HEK293 (cell line): ENCODE measurements at regions not wholly inside any gene's neighbourhood (a gene's known extent, or its start where the extent isn't known, plus 50 kb on each side); places are given as distances from the start of the nearest gene placed in this dataset.

ENCODE experiments used
- CTCF ChIA-PET: fragments of 350-600 bp; formaldehyde crosslinking; extraction: SDS; loops from one replicate; lab custom pipeline; 2021; ENCODE audit warnings: antibody characterized with exemption; lab: Yijun Ruan, JAX
- POLR2A ChIA-PET: fragments of 300-600 bp; formaldehyde crosslinking; extraction: SDS; loops from one replicate; lab custom pipeline; 2020; ENCODE audit warnings: antibody characterized with exemption, inconsistent platforms; lab: Yijun Ruan, JAX
- H3K27ac ChIP-seq: fragments of 200-500 bp; sonication (Bioruptor generic); 2 replicates; pipeline ENCODE4 v1.5.1; 2014; ENCODE audit warnings: low read depth, low read length, control low read depth, inconsistent platforms; ENCODE audit errors: extremely low read depth
- H3K36me3 ChIP-seq, 2 experiments: fragments of 200-500 bp in 1 of 2; sonication (Bioruptor generic) in 1 of 2; 1 replicate in 1 of 2; 2 replicates in 1 of 2; pipeline ENCODE4 v1.5.1; 2014 to 2017; ENCODE audit warnings: inconsistent platforms in 2 of 2, low read length in 2 of 2; ENCODE audit not compliant: control insufficient read depth in 2 of 2, insufficient read depth in 1 of 2
- H3K4me1 ChIP-seq: fragments of 200-500 bp; sonication (Bioruptor generic); 2 replicates; pipeline ENCODE4 v1.5.1; 2014; ENCODE audit warnings: mild to moderate bottlenecking, low read length, inconsistent platforms; ENCODE audit not compliant: control insufficient read depth, insufficient read depth
- H3K4me3 ChIP-seq: 2 replicates; pipeline ENCODE4 v1.5.1; 2011; ENCODE audit warnings: low read depth, mild to moderate bottlenecking, control low read depth, low read length, moderate library complexity
- H3K9me3 ChIP-seq: fragments of 200-500 bp; sonication (Bioruptor generic); 2 replicates; pipeline ENCODE4 v1.5.1; 2014; ENCODE audit warnings: low read depth, low read length, inconsistent platforms; ENCODE audit not compliant: control insufficient read depth, insufficient read depth
- HOXA7 ChIP-seq: sonication (generic); formaldehyde crosslinking; IDR thresholded peaks from 2 replicates; pipeline ENCODE4 v1.8.1; 2022; ENCODE audit warnings: missing genetic modification reagents, borderline replicate concordance
- KLF10 ChIP-seq: fragments of 450-650 bp; IDR thresholded peaks from 2 replicates; pipeline ENCODE4 v1.5.1; 2018; ENCODE audit warnings: missing biosample characterization, mild to moderate bottlenecking, missing genetic modification characterization
- REST ChIP-seq: fragments of 450-650 bp; formaldehyde crosslinking; IDR thresholded peaks from 2 replicates; pipeline ENCODE4 v1.5.1; 2016; ENCODE audit warnings: missing biosample characterization, missing genetic modification characterization
- YY1 ChIP-seq: fragments of 450-650 bp; formaldehyde crosslinking; IDR thresholded peaks from 2 replicates; pipeline ENCODE4 v1.5.1; 2018; ENCODE audit warnings: missing biosample characterization, missing genetic modification characterization
- YY2 ChIP-seq: fragments of 450-650 bp; formaldehyde crosslinking; IDR thresholded peaks from 2 replicates; pipeline ENCODE4 v1.5.1; 2016; ENCODE audit warnings: missing biosample characterization, missing genetic modification characterization
- ZBTB1 ChIP-seq: fragments of 450-650 bp; formaldehyde crosslinking; IDR thresholded peaks from 2 replicates; pipeline ENCODE4 v1.5.1; 2016; ENCODE audit warnings: missing biosample characterization, missing genetic modification characterization
- ZBTB21 ChIP-seq: fragments of 450-650 bp; formaldehyde crosslinking; IDR thresholded peaks from 2 replicates; pipeline ENCODE4 v1.5.1; 2017; ENCODE audit warnings: missing biosample characterization, missing genetic modification characterization
- ZEB2 ChIP-seq: fragments of 450-650 bp; formaldehyde crosslinking; IDR thresholded peaks from 2 replicates; pipeline ENCODE4 v1.5.1; 2016; ENCODE audit warnings: missing biosample characterization, missing genetic modification characterization
- ZFP69B ChIP-seq: fragments of 450-650 bp; formaldehyde crosslinking; IDR thresholded peaks from 2 replicates; pipeline ENCODE4 v1.5.1; 2016; ENCODE audit warnings: missing biosample characterization, missing genetic modification characterization
- ZNF133 ChIP-seq: fragments of 450-650 bp; formaldehyde crosslinking; IDR thresholded peaks from 2 replicates; pipeline ENCODE4 v1.5.1; 2016; ENCODE audit warnings: missing biosample characterization, missing genetic modification characterization
- ZNF157 ChIP-seq: fragments of 450-650 bp; formaldehyde crosslinking; IDR thresholded peaks from 2 replicates; pipeline ENCODE4 v1.5.1; 2016; ENCODE audit warnings: missing biosample characterization, missing genetic modification characterization
- ZNF202 ChIP-seq: fragments of 450-650 bp; formaldehyde crosslinking; IDR thresholded peaks from 2 replicates; pipeline ENCODE4 v1.5.1; 2016; ENCODE audit warnings: missing biosample characterization, missing genetic modification characterization, borderline replicate concordance
- ZNF211 ChIP-seq: fragments of 450-650 bp; formaldehyde crosslinking; IDR thresholded peaks from 2 replicates; pipeline ENCODE4 v1.5.1; 2016; ENCODE audit warnings: low read depth, missing biosample characterization, missing genetic modification characterization
- ZNF274 ChIP-seq, 2 experiments: fragments of 200-500 bp in 1 of 2; fragments of 450-650 bp in 1 of 2; sonication (Bioruptor generic) in 1 of 2; formaldehyde crosslinking in 1 of 2; IDR thresholded peaks; 2 replicates each; pipeline versions ENCODE4 v1.5.1 to v1.6.1; 2014 to 2016; ENCODE audit warnings: borderline replicate concordance in 1 of 2, inconsistent platforms in 1 of 2, low read length in 1 of 2, missing biosample characterization in 1 of 2, missing genetic modification characterization in 1 of 2
- ZNF518A ChIP-seq: fragments of 450-650 bp; formaldehyde crosslinking; conservative IDR thresholded peaks from 2 replicates; pipeline ENCODE4 v1.5.1; 2016; ENCODE audit warnings: low read depth, missing biosample characterization, missing genetic modification characterization
- ZNF561 ChIP-seq: fragments of 450-650 bp; IDR thresholded peaks from 2 replicates; pipeline ENCODE4 v1.5.1; 2018; ENCODE audit warnings: missing biosample characterization, missing genetic modification characterization, borderline replicate concordance
- ZNF596 ChIP-seq: fragments of 450-650 bp; IDR thresholded peaks from 2 replicates; pipeline ENCODE4 v1.5.0; 2018; ENCODE audit warnings: missing biosample characterization, mild to moderate bottlenecking, missing genetic modification characterization, moderate library complexity
- ZNF600 ChIP-seq: fragments of 450-650 bp; formaldehyde crosslinking; IDR thresholded peaks from 2 replicates; pipeline ENCODE4 v1.5.1; 2016; ENCODE audit warnings: missing biosample characterization, missing genetic modification characterization
- ZNF621 ChIP-seq: fragments of 450-650 bp; formaldehyde crosslinking; IDR thresholded peaks from 2 replicates; pipeline ENCODE4 v1.5.1; 2017; ENCODE audit warnings: missing biosample characterization, missing genetic modification characterization
- ZNF623 ChIP-seq: fragments of 450-650 bp; formaldehyde crosslinking; IDR thresholded peaks from 2 replicates; pipeline ENCODE4 v1.5.1; 2016; ENCODE audit warnings: missing biosample characterization, missing genetic modification characterization
- ZNF747 ChIP-seq: fragments of 450-650 bp; formaldehyde crosslinking; IDR thresholded peaks from 2 replicates; pipeline ENCODE4 v1.5.1; 2016; ENCODE audit warnings: missing biosample characterization, missing genetic modification characterization
- TF ChIP-seq, protein P1 (sequence below): fragments of 450-650 bp; formaldehyde crosslinking; IDR thresholded peaks from 2 replicates; pipeline ENCODE4 v1.5.1; 2017; ENCODE audit warnings: missing biosample characterization, missing genetic modification characterization

DNA sequence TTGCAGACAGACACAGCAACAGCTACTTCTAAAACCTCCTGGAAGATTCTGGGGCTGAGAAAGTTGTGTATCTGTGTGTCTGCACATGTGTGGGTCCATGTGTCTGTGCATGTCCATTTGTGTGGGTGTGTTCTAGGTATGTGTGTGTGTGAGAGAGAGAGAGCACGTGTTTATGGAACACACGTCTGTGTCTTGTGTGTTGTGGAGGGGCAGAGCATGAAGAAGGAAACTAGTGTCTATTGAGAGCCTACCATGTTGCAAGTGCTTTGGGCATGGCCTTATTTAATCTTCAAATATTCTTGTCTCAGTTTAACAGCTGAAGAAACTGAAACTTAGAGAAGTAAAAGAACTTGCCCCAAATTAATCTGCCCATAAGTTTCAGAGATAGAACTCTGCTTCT, 327.5 kb downstream of the UACA start:
- H3K27ac ChIP-seq = no peak overlapping the region
- H3K9me3 ChIP-seq = no peaks in the 10 kb centered on the region
- TF ChIP-seq ZBTB21 (no peak), ZBTB1 (no peak), ZNF518A (no peak), HOXA7 (no peak), REST (tag by site-specific recombination) (no peak), ZEB2 (no peak), ZNF596 (tag by site-specific recombination) (no peak), ZNF157 (tag by site-specific recombination) (no peak), ZFP69B (tag by site-specific recombination) (no peak), YY1 (no peak), ZNF211 (tag by site-specific recombination) (no peak), ZNF623 (tag by site-specific recombination) (no peak)
- ChIA-PET CTCF (interaction anchor here (0.7 to 1.3 kb wide), 2 partner anchors 13 to 654 kb away, joined by 3 to 5 read pairs; no protein-coding TSS in a partner anchor), POLR2A (no interaction called here)
- peaks cover 3% of the 10 kb centered on the region; the same call in 1 of the 2 replicates for H3K4me1 ChIP-seq
- no peaks in the 10 kb centered on the region for H3K36me3 ChIP-seq
- no peak overlapping the region for H3K4me3 ChIP-seq

GRCh38 chr15:70435369-70435768, 328.0 kb downstream of the UACA start:
- Histone ChIP-seq H3K9me3 (no peaks in the 10 kb centered on the region), H3K4me3 (no peak overlapping the region), H3K27ac (no peak overlapping the region), H3K36me3 (no peaks in the 10 kb centered on the region), H3K4me1 (peaks cover 3% of the 10 kb centered on the region; the same call in 1 of the 2 replicates)
- POLR2A ChIA-PET = no interaction called here
- no peak for TF ChIP-seq YY2 (tag by site-specific recombination)
- no peak for TF ChIP-seq REST (tag by site-specific recombination)
- no peak for TF ChIP-seq ZNF621
- no peak for TF ChIP-seq ZNF600 (tag by site-specific recombination)
- no peak for TF ChIP-seq ZNF133
- TF ChIP-seq, protein P1, sequence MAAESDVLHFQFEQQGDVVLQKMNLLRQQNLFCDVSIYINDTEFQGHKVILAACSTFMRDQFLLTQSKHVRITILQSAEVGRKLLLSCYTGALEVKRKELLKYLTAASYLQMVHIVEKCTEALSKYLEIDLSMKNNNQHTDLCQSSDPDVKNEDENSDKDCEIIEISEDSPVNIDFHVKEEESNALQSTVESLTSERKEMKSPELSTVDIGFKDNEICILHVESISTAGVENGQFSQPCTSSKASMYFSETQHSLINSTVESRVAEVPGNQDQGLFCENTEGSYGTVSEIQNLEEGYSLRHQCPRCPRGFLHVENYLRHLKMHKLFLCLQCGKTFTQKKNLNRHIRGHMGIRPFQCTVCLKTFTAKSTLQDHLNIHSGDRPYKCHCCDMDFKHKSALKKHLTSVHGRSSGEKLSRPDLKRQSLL = no peak
- no peak for TF ChIP-seq ZNF747 (tag by site-specific recombination)
- no peak for TF ChIP-seq KLF10
- TF ChIP-seq ZNF274 (IDR thresholded peaks at IDR 0.05; ENCODE audit: low read length) = no peak
- TF ChIP-seq ZNF274 (tag by site-specific recombination; IDR thresholded peaks at IDR 0.05; ENCODE audit: borderline replicate concordance) = no peak
- no peak for TF ChIP-seq ZNF202 (tag by site-specific recombination)
- TF ChIP-seq ZNF561 (tag by site-specific recombination) = no peak
- CTCF ChIA-PET = interaction anchor here (1.3 kb wide), 1 partner anchor 13 kb away, joined by 3 read pairs; no protein-coding TSS in a partner anchor
